Activated CD4-positive, alpha-beta memory T cell treated with anti-CD3 and anti-CD28 coated beads for 36 hours (primary cell): ENCODE measurements at regions not wholly inside any gene's neighbourhood (a gene's known extent, or its start where the extent isn't known, plus 50 kb on each side); places are given as distances from the start of the nearest gene placed in this dataset.

Source experiments
- CTCF ChIA-PET: fragments of 350-600 bp; sonication (Branson Sonifier 250); formaldehyde crosslinking; loops from one replicate; lab custom pipeline; 2021; ENCODE audit warnings: antibody characterized with exemption, inconsistent platforms; lab: Charles Lee
- POLR2A ChIA-PET: fragments of 350-600 bp; sonication (Branson Sonifier 250); formaldehyde crosslinking; loops from one replicate; lab custom pipeline; 2021; ENCODE audit warnings: antibody characterized with exemption; lab: Charles Lee
- DNase-seq: peaks from one replicate; pipeline ENCODE4 v3.0.0-alpha.2; 2020
- H3K27ac Mint-ChIP-seq: one replicate; pipeline ENCODE4 v1.8.0; 2021; ENCODE audit warnings: mixed read lengths
- H3K27me3 Mint-ChIP-seq: one replicate; pipeline ENCODE4 v1.8.0; 2021; ENCODE audit warnings: mixed read lengths
- H3K36me3 Mint-ChIP-seq: one replicate; pipeline ENCODE4 v1.8.0; 2021; ENCODE audit warnings: mixed read lengths
- H3K4me1 Mint-ChIP-seq: one replicate; pipeline ENCODE4 v1.8.0; 2021; ENCODE audit warnings: low read depth, mixed read lengths
- H3K4me3 Mint-ChIP-seq: one replicate; pipeline ENCODE4 v1.8.0; 2021; ENCODE audit warnings: mild to moderate bottlenecking, mixed read lengths
- H3K9me3 Mint-ChIP-seq: one replicate; pipeline ENCODE4 v1.8.0; 2021; ENCODE audit warnings: mixed read lengths
- intact Hi-C: fragments of 100-400 bp; cut with micrococcal nuclease; formaldehyde crosslinking; loops from one replicate; pipeline ENCODE4 v1.15.1; 2023

DNA sequence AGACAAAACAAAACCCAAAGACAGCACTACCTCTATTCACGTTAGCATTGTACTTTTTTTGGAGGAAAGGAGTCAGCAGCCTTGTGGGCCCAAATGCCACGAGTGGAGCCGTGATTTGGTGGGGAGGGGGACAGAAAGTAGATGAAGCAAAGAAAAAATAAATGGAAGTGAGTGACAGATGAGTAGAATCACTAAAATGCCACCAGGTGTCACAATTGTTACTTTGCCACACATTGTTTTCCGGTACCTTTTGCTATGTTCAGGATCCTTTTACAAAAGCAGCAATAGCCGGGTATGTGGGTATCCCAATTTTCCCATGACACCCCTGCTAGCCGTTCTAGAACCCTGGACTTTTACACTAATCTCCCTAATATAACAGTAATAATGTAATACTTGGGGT is 85.0 kb upstream of the AK4 start:
- H3K36me3 Mint-ChIP-seq = peaks cover 6% of the 10 kb centered on the region
- intact Hi-C loops = loop anchor here (5.0 to 10.0 kb wide), 6 partner anchors 84 to 1872 kb away; partner anchors contain the start of genes AK4, EFCAB7 and ITGB3BP
- POLR2A ChIA-PET = no interaction called here
- H3K4me1 Mint-ChIP-seq = peaks cover 57% of the 10 kb centered on the region
- no peak for DNase-seq
- no peak overlapping the region for H3K4me3 Mint-ChIP-seq
- H3K27ac Mint-ChIP-seq = no peak overlapping the region
- CTCF ChIA-PET = interaction anchor here (0.7 to 4.9 kb wide), 8 partner anchors 12 to 1554 kb away, joined by 3 to 56 read pairs (median 4); no protein-coding TSS in a partner anchor
- no peaks in the 10 kb centered on the region for H3K27me3 Mint-ChIP-seq
- no peaks in the 10 kb centered on the region for H3K9me3 Mint-ChIP-seq

- Mint-ChIP-seq H3K4me1 (peaks cover 59% of the 10 kb centered on the region), H3K27ac (no peak overlapping the region), H3K9me3 (no peaks in the 10 kb centered on the region), H3K27me3 (no peaks in the 10 kb centered on the region), H3K4me3 (peak overlapping the region; percentile 89), H3K36me3 (peaks cover 3% of the 10 kb centered on the region)
- intact Hi-C loops = loop anchor here (5.0 to 10.0 kb wide), 9 partner anchors 82 to 1870 kb away; partner anchors contain the start of genes AK4, EFCAB7, ITGB3BP and PGM1
- CTCF ChIA-PET = interaction anchor here (0.9 to 4.9 kb wide), 8 partner anchors 11 to 623 kb away, joined by 3 to 56 read pairs (median 4); no protein-coding TSS in a partner anchor
- DNase-seq = no peak
- POLR2A ChIA-PET = interaction anchor here (1.1 to 1.9 kb wide), 2 partner anchors 63 to 99 kb away, joined by 3 to 5 read pairs; partner anchors contain the start of gene JAK1
These were observed 83.0 kb upstream of the AK4 start for GRCh38 chr1:65064981-65065380.

GRCh38 chr1:65065524-65066418 is 82.2 kb upstream of the AK4 start:
- ChIA-PET CTCF (interaction anchor here (0.7 to 4.9 kb wide), 6 partner anchors 10 to 622 kb away, joined by 3 to 56 read pairs (median 4); no protein-coding TSS in a partner anchor), POLR2A (interaction anchor here (1.1 to 1.9 kb wide), 4 partner anchors 64 to 100 kb away, joined by 3 to 9 read pairs (median 4); partner anchors contain the start of genes AK4 and JAK1)
- H3K4me3 Mint-ChIP-seq = peak overlapping the region; percentile 89
- H3K27ac Mint-ChIP-seq = peak overlapping the region; percentile 78
- no peaks in the 10 kb centered on the region for H3K27me3 Mint-ChIP-seq
- no peaks in the 10 kb centered on the region for H3K9me3 Mint-ChIP-seq
- intact Hi-C loops = loop anchor here (1.0 to 10.0 kb wide), 10 partner anchors 238 to 1869 kb away; partner anchors contain the start of genes EFCAB7, ITGB3BP, PGM1 and RAVER2
- peaks cover 3% of the 10 kb centered on the region for H3K36me3 Mint-ChIP-seq
- no peak for DNase-seq
- peaks cover 62% of the 10 kb centered on the region for H3K4me1 Mint-ChIP-seq

GRCh38 chr1:65066419-65066765 is 81.6 kb upstream of the AK4 start:
- peaks cover 61% of the 10 kb centered on the region for H3K4me1 Mint-ChIP-seq
- peaks cover 3% of the 10 kb centered on the region for H3K36me3 Mint-ChIP-seq
- intact Hi-C loops = loop anchor here (1.0 to 10.0 kb wide), 10 partner anchors 239 to 1868 kb away; partner anchors contain the start of genes EFCAB7, ITGB3BP, PGM1 and RAVER2
- H3K4me3 Mint-ChIP-seq = peak overlapping the region; percentile 89
- POLR2A ChIA-PET = interaction anchor here (1.1 to 1.2 kb wide), 2 partner anchors 82 to 100 kb away, joined by 3 to 9 read pairs; partner anchors contain the start of genes AK4 and JAK1
- H3K27ac Mint-ChIP-seq = peak overlapping the region; percentile 78
- no peaks in the 10 kb centered on the region for H3K9me3 Mint-ChIP-seq
- CTCF ChIA-PET = interaction anchor here (0.7 to 4.9 kb wide), 2 partner anchors 9 to 381 kb away, joined by 3 to 56 read pairs; no protein-coding TSS in a partner anchor
- no peaks in the 10 kb centered on the region for H3K27me3 Mint-ChIP-seq
- DNase-seq = no peak

DNA sequence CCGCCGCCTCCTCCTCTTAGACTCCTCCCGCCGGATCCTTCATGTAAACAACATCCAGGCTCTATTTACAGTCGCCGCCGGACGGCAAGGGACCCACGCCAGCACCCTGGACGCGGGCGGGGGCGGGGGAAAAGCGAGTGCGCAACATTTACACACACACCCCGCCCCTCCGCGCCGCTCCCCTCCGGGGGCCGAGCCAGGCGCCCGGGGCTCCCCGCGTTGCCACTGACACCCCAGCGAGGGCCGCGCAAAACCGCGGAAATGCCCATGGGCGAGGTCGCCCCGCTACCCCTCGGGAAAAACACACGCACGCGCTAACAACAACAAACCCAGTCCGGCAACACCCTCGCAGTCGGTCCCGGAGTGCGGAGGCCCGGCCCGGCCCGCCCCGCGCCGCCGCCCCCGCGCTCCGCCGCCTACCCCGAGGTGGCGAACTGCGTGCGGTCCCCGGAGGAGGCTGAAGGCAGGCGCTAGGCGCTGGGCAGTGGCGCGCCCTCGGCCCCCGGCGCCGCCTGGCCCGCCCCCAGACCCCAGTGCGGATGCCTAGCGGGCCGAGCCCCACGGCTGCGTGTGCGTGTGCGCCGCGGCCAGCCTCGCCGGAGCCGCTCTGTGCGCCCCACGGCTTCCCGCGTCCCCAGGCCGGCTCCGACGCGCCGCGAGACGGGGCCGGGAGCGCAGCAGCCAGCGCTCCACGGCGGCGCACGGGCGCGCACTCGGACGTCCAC is 81.1 kb upstream of the AK4 start:
- intact Hi-C loops = loop anchor here (1.0 to 10.0 kb wide), 11 partner anchors 66 to 1868 kb away; partner anchors contain the start of genes EFCAB7, ITGB3BP, PGM1 and RAVER2
- ChIA-PET POLR2A (interaction anchor here (1.2 kb wide), 1 partner anchor 82 kb away, joined by 9 read pairs; the partner anchor contains the start of gene AK4), CTCF (interaction anchor here (4.9 kb wide), 1 partner anchor 9 kb away, joined by 56 read pairs; no protein-coding TSS in a partner anchor)
- peak; percentile 77 for DNase-seq
- H3K27ac Mint-ChIP-seq = peak overlapping the region; percentile 78
- H3K27me3 Mint-ChIP-seq = no peaks in the 10 kb centered on the region
- peaks cover 60% of the 10 kb centered on the region for H3K4me1 Mint-ChIP-seq
- no peaks in the 10 kb centered on the region for H3K9me3 Mint-ChIP-seq
- peaks cover 3% of the 10 kb centered on the region for H3K36me3 Mint-ChIP-seq
- H3K4me3 Mint-ChIP-seq = peak overlapping the region; percentile 89

DNA sequence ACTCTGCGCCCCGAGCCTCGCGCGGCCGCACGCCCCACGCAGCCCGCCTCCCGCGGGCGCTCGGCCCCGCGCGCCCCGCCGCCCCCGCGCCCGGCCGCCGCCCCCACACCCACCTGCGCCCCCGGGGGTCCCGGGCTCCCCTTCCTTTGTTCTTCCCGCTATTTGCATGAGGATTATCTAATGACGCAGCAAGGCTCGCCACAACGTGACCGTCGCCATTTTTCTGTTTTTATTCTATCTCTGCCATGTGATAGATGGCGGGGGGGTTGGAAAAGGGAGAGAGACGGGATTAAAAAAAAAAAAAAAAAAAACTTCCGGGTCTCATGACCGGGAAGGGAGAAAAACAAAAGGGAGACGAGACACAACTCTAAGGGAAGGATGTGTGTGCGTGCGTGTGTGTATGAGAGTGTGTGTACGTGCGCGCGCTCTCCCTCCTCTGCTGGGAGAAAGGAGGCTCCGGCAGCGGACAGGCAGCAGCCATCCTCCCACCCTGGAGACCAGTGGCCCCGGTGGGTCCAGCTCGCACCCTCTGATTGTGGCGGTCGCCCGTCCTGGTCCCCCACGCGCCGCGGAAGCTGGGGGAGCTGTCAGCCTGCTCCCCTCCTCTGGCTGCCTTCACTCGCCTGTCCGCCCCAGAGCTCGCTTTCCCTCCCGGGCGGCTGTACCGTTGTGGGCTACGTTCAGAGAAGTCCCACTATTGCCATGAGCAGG is 80.4 kb upstream of the AK4 start:
- Mint-ChIP-seq H3K9me3 (no peaks in the 10 kb centered on the region), H3K27ac (peak overlapping the region; percentile 93), H3K36me3 (peaks cover 3% of the 10 kb centered on the region), H3K4me1 (peaks cover 53% of the 10 kb centered on the region), H3K4me3 (peak overlapping the region; percentile 87), H3K27me3 (no peaks in the 10 kb centered on the region)
- ChIA-PET POLR2A (interaction anchor here (0.7 to 1.3 kb wide), 2 partner anchors 80 to 102 kb away, joined by 3 to 7 read pairs; partner anchors contain the start of gene AK4), CTCF (interaction anchor here (0.7 kb wide), 1 partner anchor 9 kb away, joined by 3 read pairs; no protein-coding TSS in a partner anchor)
- DNase-seq = peak; percentile 66
- intact Hi-C loops = loop anchor here (1.0 to 10.0 kb wide), 14 partner anchors 66 to 1867 kb away; partner anchors contain the start of genes EFCAB7, ITGB3BP, LEPR and LEPROT

DNA sequence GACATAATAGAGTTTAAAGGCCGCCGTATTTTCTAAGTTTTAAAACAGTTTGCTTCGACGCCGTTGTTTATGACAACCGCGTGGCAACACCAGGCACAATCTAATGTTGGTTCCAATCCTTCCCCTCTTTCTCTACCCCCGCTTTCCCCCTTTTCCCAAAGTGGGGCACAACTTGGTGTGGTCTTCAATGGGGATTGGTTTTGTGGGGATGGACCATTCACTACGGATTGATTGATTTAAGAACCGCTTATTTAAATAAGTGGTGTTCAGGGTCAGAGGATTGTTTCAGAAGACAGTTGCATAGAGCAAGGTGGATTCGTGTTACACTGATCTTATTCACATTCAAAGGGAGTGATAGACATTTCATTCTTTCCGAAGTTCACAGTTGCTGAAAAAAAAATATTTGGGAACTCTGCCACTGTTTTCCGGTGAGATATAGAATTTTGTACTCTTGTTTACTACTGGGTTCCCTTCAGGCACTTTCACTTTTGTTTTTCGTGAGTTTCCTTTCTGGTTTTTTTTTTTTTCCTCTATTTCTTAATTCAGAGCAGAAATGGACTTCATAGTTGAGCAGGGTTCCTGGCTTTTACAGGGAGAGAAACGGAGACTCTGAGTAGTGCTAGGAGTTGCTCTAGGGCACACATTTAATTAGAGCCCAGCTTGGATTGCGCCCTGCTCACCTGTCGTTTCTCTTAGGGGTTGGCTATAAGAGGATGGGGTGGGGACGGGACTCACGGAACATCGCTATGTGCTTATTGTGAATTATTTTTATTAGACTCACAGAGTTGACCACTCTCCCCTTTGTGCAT is 79.6 kb upstream of the AK4 start:
- POLR2A ChIA-PET = interaction anchor here (0.5 to 1.3 kb wide), 2 partner anchors 17 to 80 kb away, joined by 5 to 7 read pairs; partner anchors contain the start of gene AK4
- Mint-ChIP-seq H3K9me3 (no peaks in the 10 kb centered on the region), H3K27ac (peak overlapping the region; percentile 93), H3K4me3 (peak overlapping the region; percentile 87), H3K36me3 (peaks cover 3% of the 10 kb centered on the region), H3K27me3 (no peaks in the 10 kb centered on the region), H3K4me1 (peaks cover 45% of the 10 kb centered on the region)
- CTCF ChIA-PET = interaction anchor here (0.7 kb wide), 1 partner anchor 8 kb away, joined by 3 read pairs; no protein-coding TSS in a partner anchor
- intact Hi-C loops = loop anchor here (2.0 to 10.0 kb wide), 12 partner anchors 106 to 1866 kb away; partner anchors contain the start of genes EFCAB7, ITGB3BP, LEPR and LEPROT
- DNase-seq = peak; percentile 29

- intact Hi-C loops = loop anchor here (2.0 to 10.0 kb wide), 12 partner anchors 106 to 1866 kb away; partner anchors contain the start of genes EFCAB7, ITGB3BP, LEPR and LEPROT
- Mint-ChIP-seq H3K4me3 (peak overlapping the region; percentile 87), H3K9me3 (no peaks in the 10 kb centered on the region), H3K27me3 (no peaks in the 10 kb centered on the region), H3K36me3 (peaks cover 3% of the 10 kb centered on the region), H3K4me1 (peaks cover 43% of the 10 kb centered on the region), H3K27ac (peak overlapping the region; percentile 93)
- ChIA-PET CTCF (no interaction called here), POLR2A (interaction anchor here (0.5 kb wide), 1 partner anchor 17 kb away, joined by 5 read pairs; no protein-coding TSS in a partner anchor)
- peak; percentile 68 for DNase-seq
These were observed 78.9 kb upstream of the AK4 start for GRCh38 chr1:65069011-65069565.

DNA sequence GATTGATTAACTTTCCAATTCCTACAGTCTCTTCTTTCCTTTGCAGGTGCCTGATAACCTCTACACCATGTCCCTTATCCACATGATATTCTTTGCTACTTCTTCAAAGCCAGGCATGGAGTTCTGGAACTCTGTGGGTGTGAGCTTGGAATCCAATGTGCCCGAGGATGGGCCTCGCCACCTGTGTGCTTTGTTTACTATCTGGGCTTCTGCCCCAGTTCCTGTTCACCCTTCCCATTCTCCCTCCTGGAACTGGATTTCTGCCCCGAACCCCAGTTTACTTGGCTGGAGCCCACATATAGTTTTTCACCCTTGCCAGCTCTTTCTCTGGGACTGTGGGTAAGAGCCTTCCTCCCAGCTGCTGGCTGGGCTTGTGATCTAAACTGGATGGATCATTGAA is 75.2 kb upstream of the AK4 start:
- Mint-ChIP-seq H3K27ac (no peak overlapping the region), H3K27me3 (no peaks in the 10 kb centered on the region), H3K9me3 (no peaks in the 10 kb centered on the region), H3K36me3 (no peaks in the 10 kb centered on the region), H3K4me3 (no peak overlapping the region), H3K4me1 (peaks cover 29% of the 10 kb centered on the region)
- ChIA-PET CTCF (interaction anchor here (2.0 to 3.7 kb wide), 2 partner anchors 136 to 247 kb away, joined by 6 to 40 read pairs; no protein-coding TSS in a partner anchor), POLR2A (no interaction called here)
- DNase-seq = no peak
- intact Hi-C loops = no loop called here
